Loucy (cell line): ENCODE measurements at regions not wholly inside any gene's neighbourhood (a gene's known extent, or its start where the extent isn't known, plus 50 kb on each side); places are given as distances from the start of the nearest gene placed in this dataset.

Experiments
- EZH2phosphoT487 ChIP-seq: fragments of 200-600 bp; IDR thresholded peaks from 2 replicates; pipeline ENCODE4 v1.6.1; 2018; ENCODE audit warnings: antibody characterized with exemption, mild to moderate bottlenecking, moderate library complexity, borderline replicate concordance
- TF ChIP-seq, protein P1 (sequence below): fragments of 200-600 bp; sonication (generic); conservative IDR thresholded peaks from 2 replicates; pipeline ENCODE4 v1.5.1; 2014; ENCODE audit warnings: mild to moderate bottlenecking, antibody characterized with exemption, low read length

DNA sequence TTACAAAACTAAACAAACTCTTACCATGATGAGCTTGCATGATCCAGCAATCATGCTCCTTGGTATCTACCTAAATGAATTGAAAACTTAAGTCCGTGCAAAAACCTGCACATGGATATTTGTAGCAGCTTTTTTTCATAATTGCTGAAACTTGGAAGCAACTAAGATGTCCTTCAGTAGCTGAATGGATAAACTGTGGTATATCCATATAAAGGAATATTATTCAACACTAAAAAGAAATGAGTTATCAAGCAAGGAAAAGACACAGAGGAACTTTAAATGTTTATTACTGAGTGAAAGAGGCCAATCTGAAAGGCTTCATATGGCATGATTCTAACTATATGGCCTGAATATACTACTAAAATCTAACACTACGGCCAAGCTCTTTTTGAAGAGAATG, 139.1 kb upstream of the ZNF608 start:
- TF ChIP-seq, protein P1, sequence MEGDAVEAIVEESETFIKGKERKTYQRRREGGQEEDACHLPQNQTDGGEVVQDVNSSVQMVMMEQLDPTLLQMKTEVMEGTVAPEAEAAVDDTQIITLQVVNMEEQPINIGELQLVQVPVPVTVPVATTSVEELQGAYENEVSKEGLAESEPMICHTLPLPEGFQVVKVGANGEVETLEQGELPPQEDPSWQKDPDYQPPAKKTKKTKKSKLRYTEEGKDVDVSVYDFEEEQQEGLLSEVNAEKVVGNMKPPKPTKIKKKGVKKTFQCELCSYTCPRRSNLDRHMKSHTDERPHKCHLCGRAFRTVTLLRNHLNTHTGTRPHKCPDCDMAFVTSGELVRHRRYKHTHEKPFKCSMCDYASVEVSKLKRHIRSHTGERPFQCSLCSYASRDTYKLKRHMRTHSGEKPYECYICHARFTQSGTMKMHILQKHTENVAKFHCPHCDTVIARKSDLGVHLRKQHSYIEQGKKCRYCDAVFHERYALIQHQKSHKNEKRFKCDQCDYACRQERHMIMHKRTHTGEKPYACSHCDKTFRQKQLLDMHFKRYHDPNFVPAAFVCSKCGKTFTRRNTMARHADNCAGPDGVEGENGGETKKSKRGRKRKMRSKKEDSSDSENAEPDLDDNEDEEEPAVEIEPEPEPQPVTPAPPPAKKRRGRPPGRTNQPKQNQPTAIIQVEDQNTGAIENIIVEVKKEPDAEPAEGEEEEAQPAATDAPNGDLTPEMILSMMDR: no peak
- TF ChIP-seq EZH2phosphoT487: no peak
